ENCODE measurements at regions not wholly inside any gene's neighbourhood (a gene's known extent, or its start where the extent isn't known, plus 50 kb on each side); places are given as distances from the start of the nearest gene placed in this dataset.
A peak's percentile ranks its signal among the peaks of the same experiment; 100 is the strongest.
"Not testable (repeated sequence)": the region's sequence is repeated elsewhere in the genome, so short reads cannot be mapped to it uniquely, and the experiment has no call there.

DNA sequence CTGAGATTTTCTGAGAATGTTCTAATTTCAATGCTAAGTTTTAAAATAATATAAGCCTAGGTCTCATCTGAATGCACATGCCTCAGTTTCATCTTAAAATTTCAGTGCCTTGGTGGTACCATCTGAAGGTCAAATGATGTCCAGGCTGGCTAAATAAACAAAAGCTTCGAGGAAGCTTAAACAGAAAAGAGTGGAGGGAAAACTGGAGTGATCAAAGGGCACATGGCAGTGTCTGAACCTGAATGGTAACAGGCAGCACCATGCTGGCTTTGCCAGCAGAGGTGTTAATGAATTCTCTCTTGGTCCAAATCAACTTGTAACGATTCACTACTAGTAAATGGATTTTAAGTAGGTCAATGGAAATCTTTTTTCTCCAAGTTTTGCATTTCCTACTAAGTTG, 158.4 kb upstream of the MEX3C start:
- no peaks in the 10 kb centered on the region for H3K9me3 Mint-ChIP-seq (ENCODE audit: low read depth)
- peaks cover 6% of the 10 kb centered on the region for H3K27me3 Mint-ChIP-seq (ENCODE audit: low read depth)
- H3K4me3 Mint-ChIP-seq (ENCODE audit: unreplicated experiment), result no peak overlapping the region
- peaks cover 1% of the 10 kb centered on the region for H3K4me1 Mint-ChIP-seq (ENCODE audit: low read depth)
- H3K27ac Mint-ChIP-seq (ENCODE audit: unreplicated experiment), result no peak overlapping the region
- TF ChIP-seq, protein P1, sequence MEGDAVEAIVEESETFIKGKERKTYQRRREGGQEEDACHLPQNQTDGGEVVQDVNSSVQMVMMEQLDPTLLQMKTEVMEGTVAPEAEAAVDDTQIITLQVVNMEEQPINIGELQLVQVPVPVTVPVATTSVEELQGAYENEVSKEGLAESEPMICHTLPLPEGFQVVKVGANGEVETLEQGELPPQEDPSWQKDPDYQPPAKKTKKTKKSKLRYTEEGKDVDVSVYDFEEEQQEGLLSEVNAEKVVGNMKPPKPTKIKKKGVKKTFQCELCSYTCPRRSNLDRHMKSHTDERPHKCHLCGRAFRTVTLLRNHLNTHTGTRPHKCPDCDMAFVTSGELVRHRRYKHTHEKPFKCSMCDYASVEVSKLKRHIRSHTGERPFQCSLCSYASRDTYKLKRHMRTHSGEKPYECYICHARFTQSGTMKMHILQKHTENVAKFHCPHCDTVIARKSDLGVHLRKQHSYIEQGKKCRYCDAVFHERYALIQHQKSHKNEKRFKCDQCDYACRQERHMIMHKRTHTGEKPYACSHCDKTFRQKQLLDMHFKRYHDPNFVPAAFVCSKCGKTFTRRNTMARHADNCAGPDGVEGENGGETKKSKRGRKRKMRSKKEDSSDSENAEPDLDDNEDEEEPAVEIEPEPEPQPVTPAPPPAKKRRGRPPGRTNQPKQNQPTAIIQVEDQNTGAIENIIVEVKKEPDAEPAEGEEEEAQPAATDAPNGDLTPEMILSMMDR (IDR thresholded peaks at IDR 0.05), result no peak
- no peak for DNase-seq (ENCODE audit: low spot score)
- H3K36me3 Mint-ChIP-seq (ENCODE audit: low read depth), result no peaks in the 10 kb centered on the region

DNA sequence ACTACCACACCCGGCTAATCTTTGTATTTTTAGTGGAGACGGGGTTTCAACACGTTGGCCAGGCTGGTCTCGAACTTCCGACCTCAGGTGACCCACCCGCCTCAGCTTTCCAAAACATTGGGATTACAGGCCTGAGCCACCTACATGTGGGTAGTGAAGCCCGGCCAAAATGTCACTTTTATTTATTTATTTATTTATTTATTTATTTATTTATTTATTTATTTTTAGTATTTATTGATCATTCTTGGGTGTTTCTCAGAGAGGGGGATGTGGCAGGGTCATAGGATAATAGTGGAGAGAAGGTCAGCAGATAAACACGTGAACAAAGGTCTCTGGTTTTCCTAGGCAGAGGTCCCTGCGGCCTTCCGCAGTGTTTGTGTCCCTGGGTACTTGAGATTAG, 162.8 kb upstream of the MEX3C start:
- not testable (repeated sequence) for H3K27ac Mint-ChIP-seq (ENCODE audit: unreplicated experiment); DNase-seq (ENCODE audit: low spot score); H3K36me3 Mint-ChIP-seq (ENCODE audit: low read depth); H3K4me3 Mint-ChIP-seq (ENCODE audit: unreplicated experiment); H3K27me3 Mint-ChIP-seq (ENCODE audit: low read depth); H3K9me3 Mint-ChIP-seq (ENCODE audit: low read depth)
- H3K4me1 Mint-ChIP-seq (ENCODE audit: low read depth), result peaks cover 11% of the 10 kb centered on the region

DNA sequence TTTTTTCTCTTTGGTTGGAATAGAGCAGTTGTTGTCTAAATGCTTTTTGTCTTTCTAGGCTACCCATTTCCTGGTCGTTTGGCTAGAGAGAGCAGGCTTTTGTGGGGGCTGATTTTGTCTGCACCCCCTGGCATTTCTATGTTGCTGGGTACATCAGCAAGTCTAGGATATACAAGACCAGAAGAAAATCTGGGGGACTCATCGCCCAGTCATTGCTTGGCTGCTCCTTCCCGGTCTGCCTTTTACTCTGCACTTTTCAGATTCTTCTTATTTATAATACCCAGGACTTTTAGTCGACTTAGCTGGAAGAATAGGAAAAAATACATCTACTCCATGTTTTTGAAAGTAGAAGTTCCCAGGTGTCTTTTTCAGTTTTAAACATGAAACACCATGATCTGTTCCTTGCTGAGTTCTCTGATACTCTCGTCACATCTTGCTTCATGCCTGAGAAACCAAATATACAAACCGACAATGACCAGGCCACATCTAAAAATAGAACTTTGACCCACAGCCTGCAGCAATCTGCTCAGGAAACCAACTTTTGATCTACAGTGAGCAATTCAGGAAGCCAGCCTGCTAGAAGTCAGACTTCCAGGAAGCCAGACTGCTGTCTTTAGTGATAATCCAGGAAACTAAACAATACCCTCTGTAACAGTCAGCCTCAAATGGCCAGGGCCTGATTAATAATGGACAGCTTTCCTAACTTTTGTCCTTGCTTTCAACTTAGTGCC, 163.8 kb upstream of the MEX3C start:
- TF ChIP-seq, protein P1 (IDR thresholded peaks at IDR 0.05), result no peak
- H3K27ac Mint-ChIP-seq (ENCODE audit: unreplicated experiment), result peak overlapping the region; percentile 1
- H3K27me3 Mint-ChIP-seq (ENCODE audit: low read depth), result no peaks in the 10 kb centered on the region
- no peaks in the 10 kb centered on the region for H3K36me3 Mint-ChIP-seq (ENCODE audit: low read depth)
- DNase-seq (ENCODE audit: low spot score), result no peak
- no peak overlapping the region for H3K4me3 Mint-ChIP-seq (ENCODE audit: unreplicated experiment)
- peaks cover 11% of the 10 kb centered on the region for H3K4me1 Mint-ChIP-seq (ENCODE audit: low read depth)
- no peaks in the 10 kb centered on the region for H3K9me3 Mint-ChIP-seq (ENCODE audit: low read depth)

DNA sequence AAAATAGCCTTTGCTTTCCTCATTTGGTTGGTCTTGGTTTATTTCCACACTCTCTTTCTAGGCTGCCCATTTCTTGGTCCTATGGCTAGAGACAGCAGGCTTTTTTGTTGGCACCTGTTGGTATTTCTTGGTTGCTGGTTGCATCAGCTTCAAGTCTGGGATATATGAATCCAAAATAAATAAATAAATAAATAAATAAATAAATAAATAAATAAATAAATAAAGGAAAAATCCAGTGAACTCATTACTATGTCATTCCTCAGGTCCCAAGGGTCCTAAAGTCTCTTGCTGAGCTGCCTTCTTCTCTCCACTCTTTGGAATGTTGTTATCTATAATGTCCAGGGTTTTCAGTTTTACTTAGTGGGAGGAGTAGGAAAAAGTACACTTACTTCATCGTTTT, 165.9 kb upstream of the MEX3C start:
- Mint-ChIP-seq H3K4me1 (ENCODE audit: low read depth) (peaks cover 11% of the 10 kb centered on the region), H3K27ac (ENCODE audit: unreplicated experiment) (no peak overlapping the region), H3K27me3 (ENCODE audit: low read depth) (peaks cover 2% of the 10 kb centered on the region), H3K36me3 (ENCODE audit: low read depth) (no peaks in the 10 kb centered on the region), H3K4me3 (ENCODE audit: unreplicated experiment) (no peak overlapping the region), H3K9me3 (ENCODE audit: low read depth) (no peaks in the 10 kb centered on the region)
- no peak for DNase-seq (ENCODE audit: low spot score)
- TF ChIP-seq, protein P1 (IDR thresholded peaks at IDR 0.05), result no peak

DNA sequence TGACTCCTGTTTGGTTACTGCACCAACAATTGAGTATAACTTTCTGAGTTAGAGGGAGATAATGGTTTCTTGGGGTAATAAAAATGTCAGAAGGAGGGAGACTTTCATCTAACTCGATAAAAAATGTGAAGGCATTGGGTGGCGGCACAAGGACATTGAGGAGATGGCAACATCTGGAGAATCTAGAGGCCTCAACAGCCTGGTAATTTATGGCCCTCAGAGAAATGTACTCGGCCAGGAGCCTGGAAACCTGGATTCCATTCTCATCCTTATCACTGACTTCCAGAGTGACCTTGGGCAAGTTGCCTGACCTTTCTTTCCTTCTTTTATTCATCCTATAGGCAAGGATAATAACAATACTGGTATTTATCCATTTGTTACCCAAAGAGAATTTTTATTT, 173.5 kb upstream of the MEX3C start:
- Mint-ChIP-seq H3K27me3 (ENCODE audit: low read depth) (peaks cover 20% of the 10 kb centered on the region), H3K9me3 (ENCODE audit: low read depth) (peaks cover 26% of the 10 kb centered on the region), H3K27ac (ENCODE audit: unreplicated experiment) (no peak overlapping the region), H3K4me1 (ENCODE audit: low read depth) (no peaks in the 10 kb centered on the region), H3K36me3 (ENCODE audit: low read depth) (peaks cover 8% of the 10 kb centered on the region), H3K4me3 (ENCODE audit: unreplicated experiment) (no peak overlapping the region)
- no peak for DNase-seq (ENCODE audit: low spot score)
- TF ChIP-seq, protein P1 (IDR thresholded peaks at IDR 0.05), result no peak

DNA sequence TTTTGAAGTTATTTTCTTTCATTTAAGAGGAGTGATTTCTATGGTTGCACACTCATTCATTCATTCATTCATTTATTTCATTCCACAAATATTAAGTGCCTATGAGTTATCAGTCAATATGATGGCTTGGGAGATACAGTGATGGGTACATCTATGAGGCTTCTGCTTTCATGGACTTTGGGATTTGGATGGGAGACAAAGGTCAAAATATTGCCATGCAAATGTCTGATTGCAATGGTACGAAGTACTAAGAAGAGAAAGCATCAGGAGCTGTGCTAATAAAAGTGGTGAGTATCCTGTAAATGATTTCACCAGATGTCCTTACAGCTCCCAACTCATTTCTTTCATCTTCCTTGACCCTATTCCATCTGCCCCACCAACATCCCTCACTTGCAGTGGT, 174.4 kb upstream of the MEX3C start:
- no peak overlapping the region for H3K4me3 Mint-ChIP-seq (ENCODE audit: unreplicated experiment)
- H3K27me3 Mint-ChIP-seq (ENCODE audit: low read depth), result peaks cover 27% of the 10 kb centered on the region
- no peak for DNase-seq (ENCODE audit: low spot score)
- no peaks in the 10 kb centered on the region for H3K4me1 Mint-ChIP-seq (ENCODE audit: low read depth)
- TF ChIP-seq, protein P1 (IDR thresholded peaks at IDR 0.05), result no peak
- H3K36me3 Mint-ChIP-seq (ENCODE audit: low read depth), result peaks cover 8% of the 10 kb centered on the region
- H3K9me3 Mint-ChIP-seq (ENCODE audit: low read depth), result peaks cover 29% of the 10 kb centered on the region
- no peak overlapping the region for H3K27ac Mint-ChIP-seq (ENCODE audit: unreplicated experiment)
